ENCODE measurements at regions not wholly inside any gene's neighbourhood (a gene's known extent, or its start where the extent isn't known, plus 50 kb on each side); places are given as distances from the start of the nearest gene placed in this dataset.
"Not testable (repeated sequence)": the region's sequence is repeated elsewhere in the genome, so short reads cannot be mapped to it uniquely, and the experiment has no call there.

GRCh38 chr1:8144323-8144722 lies 118.2 kb upstream of the ERRFI1 start:
- no peak for DNase-seq (ENCODE audit: low read depth)

GRCh38 chr1:8142955-8143629 lies 117.0 kb upstream of the ERRFI1 start:
- DNase-seq (ENCODE audit: low read depth), result no peak

- no peak for DNase-seq (ENCODE audit: low read depth)
Observed at GRCh38 chr1:8139941-8140340, 113.8 kb upstream of the ERRFI1 start.

- DNase-seq (ENCODE audit: low read depth), result no peak
Observed at GRCh38 chr1:8139383-8139782, 113.3 kb upstream of the ERRFI1 start.

GRCh38 chr1:8138673-8139072 lies 112.6 kb upstream of the ERRFI1 start:
- no peak for DNase-seq (ENCODE audit: low read depth)

- DNase-seq (ENCODE audit: low read depth), result no peak
Observed at GRCh38 chr1:8137481-8138244, 111.6 kb upstream of the ERRFI1 start.

GRCh38 chr1:8136766-8137165 lies 110.7 kb upstream of the ERRFI1 start:
- no peak for DNase-seq (ENCODE audit: low read depth)

GRCh38 chr1:8135250-8135649 lies 109.1 kb upstream of the ERRFI1 start:
- no peak for DNase-seq (ENCODE audit: low read depth)

- DNase-seq (ENCODE audit: low read depth), result no peak
Observed at GRCh38 chr1:8134546-8135235, 108.6 kb upstream of the ERRFI1 start.

- no peak for DNase-seq (ENCODE audit: low read depth)
Observed at GRCh38 chr1:8133657-8134430, 107.7 kb upstream of the ERRFI1 start.

GRCh38 chr1:8133190-8133589 lies 107.1 kb upstream of the ERRFI1 start:
- DNase-seq (ENCODE audit: low read depth), result no peak

GRCh38 chr1:8127171-8127641 lies 101.1 kb upstream of the ERRFI1 start:
- DNase-seq (ENCODE audit: low read depth), result no peak

GRCh38 chr1:8122477-8123407 lies 96.6 kb upstream of the ERRFI1 start:
- DNase-seq (ENCODE audit: low read depth), result no peak

GRCh38 chr1:8122160-8122476 lies 96.0 kb upstream of the ERRFI1 start:
- DNase-seq (ENCODE audit: low read depth), result no peak

GRCh38 chr1:8121261-8122159 lies 95.4 kb upstream of the ERRFI1 start:
- no peak for DNase-seq (ENCODE audit: low read depth)

- DNase-seq (ENCODE audit: low read depth), result no peak
Observed at GRCh38 chr1:8120693-8121260, 94.7 kb upstream of the ERRFI1 start.

- DNase-seq (ENCODE audit: low read depth), result not testable (repeated sequence)
Observed at GRCh38 chr1:8118736-8119135, 92.6 kb upstream of the ERRFI1 start.

GRCh38 chr1:8118031-8118451 lies 91.9 kb upstream of the ERRFI1 start:
- DNase-seq (ENCODE audit: low read depth), result no peak

GRCh38 chr1:8116894-8117264 lies 90.8 kb upstream of the ERRFI1 start:
- no peak for DNase-seq (ENCODE audit: low read depth)

- DNase-seq (ENCODE audit: low read depth), result no peak
Observed at GRCh38 chr1:8115769-8116167, 89.7 kb upstream of the ERRFI1 start.
